ENCODE measurements at regions not wholly inside any gene's neighbourhood (a gene's known extent, or its start where the extent isn't known, plus 50 kb on each side); places are given as distances from the start of the nearest gene placed in this dataset.

DNA sequence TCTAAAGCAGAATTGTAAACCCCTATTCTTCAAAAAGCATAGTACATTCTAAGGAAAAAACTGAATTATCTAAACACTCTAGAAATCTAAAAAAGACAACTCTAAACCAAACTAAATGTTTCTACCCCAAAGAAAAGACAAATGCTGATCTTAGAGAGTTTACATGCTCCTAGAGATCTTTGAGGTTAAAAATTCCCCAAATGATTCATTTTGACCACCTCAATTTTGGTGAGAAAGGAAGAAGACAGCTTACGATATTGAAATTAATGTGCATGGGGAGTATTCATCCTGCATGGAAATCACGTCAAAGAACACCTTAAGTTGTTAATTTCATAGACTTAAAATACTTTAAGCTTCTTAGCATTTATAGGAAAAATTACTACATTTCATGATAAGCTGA, 377.8 kb upstream of the RUNX1 start:
- no peak for TF ChIP-seq EP300 (IDR thresholded peaks at IDR 0.05)
- no peak for TF ChIP-seq POLR2A (IDR thresholded peaks at IDR 0.05)
- TF ChIP-seq, protein P1, sequence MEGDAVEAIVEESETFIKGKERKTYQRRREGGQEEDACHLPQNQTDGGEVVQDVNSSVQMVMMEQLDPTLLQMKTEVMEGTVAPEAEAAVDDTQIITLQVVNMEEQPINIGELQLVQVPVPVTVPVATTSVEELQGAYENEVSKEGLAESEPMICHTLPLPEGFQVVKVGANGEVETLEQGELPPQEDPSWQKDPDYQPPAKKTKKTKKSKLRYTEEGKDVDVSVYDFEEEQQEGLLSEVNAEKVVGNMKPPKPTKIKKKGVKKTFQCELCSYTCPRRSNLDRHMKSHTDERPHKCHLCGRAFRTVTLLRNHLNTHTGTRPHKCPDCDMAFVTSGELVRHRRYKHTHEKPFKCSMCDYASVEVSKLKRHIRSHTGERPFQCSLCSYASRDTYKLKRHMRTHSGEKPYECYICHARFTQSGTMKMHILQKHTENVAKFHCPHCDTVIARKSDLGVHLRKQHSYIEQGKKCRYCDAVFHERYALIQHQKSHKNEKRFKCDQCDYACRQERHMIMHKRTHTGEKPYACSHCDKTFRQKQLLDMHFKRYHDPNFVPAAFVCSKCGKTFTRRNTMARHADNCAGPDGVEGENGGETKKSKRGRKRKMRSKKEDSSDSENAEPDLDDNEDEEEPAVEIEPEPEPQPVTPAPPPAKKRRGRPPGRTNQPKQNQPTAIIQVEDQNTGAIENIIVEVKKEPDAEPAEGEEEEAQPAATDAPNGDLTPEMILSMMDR (IDR thresholded peaks at IDR 0.05): no peak

DNA sequence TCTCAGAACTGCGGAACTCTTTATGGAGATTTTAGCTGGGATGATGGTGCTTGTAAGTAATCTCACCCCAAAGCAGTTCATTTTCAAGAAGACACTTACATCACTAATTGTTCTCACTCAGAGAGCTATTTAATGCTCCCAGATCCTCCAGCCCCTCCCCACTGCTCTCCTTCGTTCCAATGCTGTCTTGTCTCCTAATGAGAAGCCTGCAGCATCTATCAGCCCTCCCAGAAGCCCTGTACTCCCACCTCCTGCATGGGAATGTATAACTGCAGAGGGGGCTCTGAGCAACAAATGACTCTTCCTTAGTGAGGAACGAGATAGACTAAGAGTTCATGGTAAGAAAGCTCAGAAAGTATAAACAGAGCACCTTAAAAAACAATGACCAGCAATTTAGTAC, 377.4 kb upstream of the RUNX1 start:
- 68 to 70% methylated on average over 3 of the region's 3 CpGs for WGBS, 2 donors
- peaks cover 0 to 14% (median 0%) of the 10 kb centered on the region in 4 donors for H3K9me3 ChIP-seq
- no peaks in the 10 kb centered on the region for H3K27me3 ChIP-seq
- TF ChIP-seq EP300 (IDR thresholded peaks at IDR 0.05): no peak
- TF ChIP-seq POLR2A (IDR thresholded peaks at IDR 0.05): no peak
- TF ChIP-seq, protein P1 (IDR thresholded peaks at IDR 0.05): no peak
- no peak overlapping the region for H3K27ac ChIP-seq
- no peak for DNase-seq (ENCODE audit: low spot score in 2 of 2)
- H3K4me1 ChIP-seq: peaks cover 0 to 23% (median 4%) of the 10 kb centered on the region in 4 donors
- H3K4me3 ChIP-seq: no peak overlapping the region
- H3K36me3 ChIP-seq: no peaks in the 10 kb centered on the region

More for the DNA sequence above, 377.8 kb upstream of the RUNX1 start:
- Histone ChIP-seq H3K4me3 (no peak overlapping the region), H3K36me3 (no peaks in the 10 kb centered on the region), H3K4me1 (peaks cover 0 to 23% (median 4%) of the 10 kb centered on the region in 4 donors), H3K27me3 (no peaks in the 10 kb centered on the region), H3K9me3 (peaks cover 0 to 14% (median 0%) of the 10 kb centered on the region in 4 donors), H3K27ac (no peak overlapping the region)
- no peak for DNase-seq (ENCODE audit: low spot score in 2 of 2)
- 86 to 90% methylated on average over 2 of the region's 2 CpGs for WGBS, 2 donors

DNA sequence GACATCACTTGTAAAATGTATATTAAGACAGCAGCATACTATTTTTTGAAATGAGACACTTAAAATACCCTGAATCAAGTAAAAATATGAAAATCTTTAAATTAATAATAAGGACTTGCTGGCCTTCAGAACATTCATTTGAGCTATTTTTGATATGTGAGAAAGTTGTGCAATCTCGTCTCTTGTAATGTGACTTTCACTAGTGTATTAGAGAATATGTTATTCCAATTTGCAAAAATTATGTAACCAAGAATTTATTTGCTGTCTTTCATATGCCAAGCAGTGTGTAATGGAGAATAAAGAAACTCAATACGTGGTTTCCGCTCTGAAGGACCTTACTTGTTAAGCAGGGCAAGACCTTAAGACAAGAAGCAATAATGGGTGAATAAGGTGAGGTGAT, 375.0 kb upstream of the RUNX1 start:
- 65 to 74% methylated on average over 3 of the region's 3 CpGs for WGBS, 2 donors
- DNase-seq (ENCODE audit: low spot score in 2 of 2): no peak
- no peak overlapping the region for H3K4me3 ChIP-seq
- H3K27ac ChIP-seq: peak overlapping the region in 2 of 4 donors; percentile 13 to 47
- H3K4me1 ChIP-seq: peaks cover 0 to 16% (median 4%) of the 10 kb centered on the region in 4 donors
- H3K36me3 ChIP-seq: no peaks in the 10 kb centered on the region
- TF ChIP-seq EP300 (IDR thresholded peaks at IDR 0.05): peak in 1 of 2 donors; percentile 44
- no peak for TF ChIP-seq POLR2A (IDR thresholded peaks at IDR 0.05)
- no peaks in the 10 kb centered on the region for H3K27me3 ChIP-seq
- H3K9me3 ChIP-seq: peaks cover 0 to 15% (median 0%) of the 10 kb centered on the region in 4 donors

GRCh38 chr21:35423709-35424108, 374.6 kb upstream of the RUNX1 start:
- no peak for DNase-seq (ENCODE audit: low spot score in 2 of 2)
- Histone ChIP-seq H3K27me3 (no peaks in the 10 kb centered on the region), H3K4me3 (no peak overlapping the region), H3K9me3 (peaks cover 0 to 15% (median 0%) of the 10 kb centered on the region in 4 donors), H3K36me3 (no peaks in the 10 kb centered on the region), H3K4me1 (peaks cover 0 to 12% (median 2%) of the 10 kb centered on the region in 4 donors), H3K27ac (peak overlapping the region in 1 of 4 donors; percentile 47)
- no peak for TF ChIP-seq EP300 (IDR thresholded peaks at IDR 0.05)
- TF ChIP-seq, protein P1 (IDR thresholded peaks at IDR 0.05): no peak
- no peak for TF ChIP-seq POLR2A (IDR thresholded peaks at IDR 0.05)
- WGBS, 2 donors: 67 to 90% methylated on average over 1 of the region's 1 CpG

DNA sequence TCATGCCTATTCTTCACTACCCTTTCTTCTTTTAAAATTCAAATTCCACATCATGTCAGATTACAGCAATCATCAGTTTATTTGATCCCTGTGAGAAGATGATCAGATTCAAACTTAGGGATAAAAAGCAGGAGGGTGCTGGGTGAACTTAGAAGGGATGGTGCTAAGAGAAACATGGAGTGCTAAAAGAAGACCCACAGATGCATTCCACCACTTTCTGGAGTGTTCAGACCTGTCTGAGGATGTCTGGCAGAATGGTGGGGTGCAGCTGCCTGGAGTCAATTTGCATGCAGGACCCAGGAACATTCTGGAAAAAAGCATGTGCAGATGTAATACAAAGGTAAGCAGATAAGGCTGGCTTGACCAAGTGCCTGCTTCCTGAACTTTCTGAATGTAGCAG, 372.9 kb upstream of the RUNX1 start:
- no peaks in the 10 kb centered on the region for H3K36me3 ChIP-seq
- H3K9me3 ChIP-seq: peaks cover 0 to 15% (median 0%) of the 10 kb centered on the region in 4 donors
- H3K4me1 ChIP-seq: no peaks in the 10 kb centered on the region
- no peak overlapping the region for H3K4me3 ChIP-seq
- H3K27me3 ChIP-seq: no peaks in the 10 kb centered on the region
- DNase-seq (ENCODE audit: low spot score in 2 of 2): no peak
- no peak overlapping the region for H3K27ac ChIP-seq
- no peak for TF ChIP-seq EP300 (IDR thresholded peaks at IDR 0.05)
- TF ChIP-seq, protein P1 (IDR thresholded peaks at IDR 0.05): no peak
- TF ChIP-seq POLR2A (IDR thresholded peaks at IDR 0.05): no peak

GRCh38 chr21:35421221-35421620, 372.1 kb upstream of the RUNX1 start:
- no peaks in the 10 kb centered on the region for H3K36me3 ChIP-seq
- no peak overlapping the region for H3K27ac ChIP-seq
- peaks cover 0 to 15% (median 0%) of the 10 kb centered on the region in 4 donors for H3K9me3 ChIP-seq
- WGBS, 2 donors: 88 to 93% methylated on average over 5 of the region's 5 CpGs
- H3K4me1 ChIP-seq: no peaks in the 10 kb centered on the region
- no peaks in the 10 kb centered on the region for H3K27me3 ChIP-seq
- H3K4me3 ChIP-seq: no peak overlapping the region
- no peak for DNase-seq (ENCODE audit: low spot score in 2 of 2)
- TF ChIP-seq EP300 (IDR thresholded peaks at IDR 0.05) (no peak), POLR2A (IDR thresholded peaks at IDR 0.05) (no peak)
- TF ChIP-seq, protein P1 (IDR thresholded peaks at IDR 0.05): no peak

Data from tibial nerve (tissue), 4 donors.